Ovary (tissue), 7 donors: ENCODE measurements at regions not wholly inside any gene's neighbourhood (a gene's known extent, or its start where the extent isn't known, plus 50 kb on each side); places are given as distances from the start of the nearest gene placed in this dataset.

Experiments used
- DNase-seq, 5 donors: peaks; one replicate each; pipeline ENCODE4 v3.0.0-alpha.2; 2019 to 2020
- H3K27ac ChIP-seq, 2 donors: fragments of 200-600 bp; one replicate each; pipeline versions ENCODE4 v1.5.1 to v1.8.0; 2019 to 2022
- H3K27me3 ChIP-seq: fragments of 200-600 bp; one replicate; pipeline ENCODE4 v1.8.0; 2022
- H3K36me3 ChIP-seq: fragments of 200-600 bp; sonication (generic); one replicate; pipeline ENCODE4 v1.5.1; 2019
- H3K4me1 ChIP-seq: one replicate; pipeline ENCODE4 v1.8.1; 2013; ENCODE audit warnings: mild to moderate bottlenecking, moderate library complexity; ENCODE audit not compliant: insufficient read depth
- H3K4me3 ChIP-seq: fragments of 200-600 bp; sonication (generic); one replicate; pipeline ENCODE4 v1.5.1; 2017
- H3K9me3 ChIP-seq, 2 donors: fragments of 200-600 bp in 1 of 2; sonication (generic) in 1 of 2; one replicate each; pipeline versions ENCODE4 v1.5.1 to v1.8.1; 2013 to 2019; ENCODE audit warnings: mild to moderate bottlenecking in 1 of 2, moderate library complexity in 1 of 2
- EP300 ChIP-seq: sonication (generic); formaldehyde crosslinking; IDR thresholded peaks from one replicate; pipeline ENCODE4 v1.6.1; 2017; ENCODE audit warnings: antibody characterized with exemption
- POLR2A ChIP-seq: fragments of 450-650 bp; IDR thresholded peaks from one replicate; pipeline ENCODE4 v1.6.1; 2017; ENCODE audit warnings: antibody characterized with exemption, mild to moderate bottlenecking, moderate library complexity
- WGBS, 3 donors: extraction: QIAGEN DNeasy Blood & Tissue Kit in 1 of 3; methylation state at CpG; one replicate each; pipeline versions ENCODE4 v1.1.5 to v1.1.7; 2013 to 2017; 5-methylcytosine and 5-hydroxymethylcytosine counted together
- intact Hi-C, 4 donors: fragments of 100-400 bp; cut with DNase I; formaldehyde crosslinking; loops; one replicate each; pipeline versions ENCODE4 v1.11.0 to v1.15.1; 2022 to 2023
- TF ChIP-seq, protein P1 (sequence below), 3 donors: fragments of 450-650 bp in 2 of 3; fragments of 200-600 bp in 1 of 3; IDR thresholded peaks; one replicate each; pipeline versions ENCODE4 v1.5.1 to v1.8.0; 2016 to 2022; ENCODE audit warnings: antibody characterized with exemption in 3 of 3, mild to moderate bottlenecking in 1 of 3
- donor health status: DM: no; HTN: no; CAD: no; lungs with moderate emphysema.
- donor health status: DM: no; HTN: no; CAD: no.
- donor health status: Bipolar disorder and iron deficiency.
- donor health status: DM: no; HTN: no; CAD: no.
- donor health status: DM: yes; HTN: yes; CAD: no.

DNA sequence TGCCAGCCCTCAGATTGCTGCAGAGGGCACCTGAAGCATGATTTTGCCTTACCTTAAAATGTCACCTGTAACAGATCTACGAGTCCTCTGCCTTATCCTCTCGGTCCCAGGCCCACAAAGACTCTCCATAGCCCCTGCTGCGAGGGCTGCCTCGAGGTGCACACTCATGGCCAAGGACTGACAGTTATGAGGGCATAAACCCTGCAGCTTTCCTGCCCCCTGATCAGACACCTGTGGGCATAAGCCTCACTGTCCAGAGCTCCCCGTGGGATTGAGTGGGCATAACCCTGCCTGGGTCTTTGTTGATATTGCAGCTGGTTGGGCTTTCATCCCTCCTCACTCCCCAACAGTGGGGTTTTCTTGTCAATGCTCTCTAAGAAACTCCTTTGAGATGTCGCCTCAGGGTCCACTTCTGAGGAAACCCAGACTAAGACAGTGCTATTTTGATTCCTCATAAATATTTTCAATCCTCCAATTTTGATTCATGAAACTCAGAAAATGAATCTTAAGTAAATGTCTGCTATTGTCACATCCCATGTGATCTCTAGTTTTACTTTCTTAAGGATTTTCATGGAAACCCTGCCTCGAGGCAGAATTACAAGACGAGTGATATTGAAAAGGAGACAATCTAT lies 108.5 kb upstream of the NCK2 start:
- no peak overlapping the region for H3K4me3 ChIP-seq
- no peak for DNase-seq
- no peaks in the 10 kb centered on the region for H3K9me3 ChIP-seq
- TF ChIP-seq, protein P1, sequence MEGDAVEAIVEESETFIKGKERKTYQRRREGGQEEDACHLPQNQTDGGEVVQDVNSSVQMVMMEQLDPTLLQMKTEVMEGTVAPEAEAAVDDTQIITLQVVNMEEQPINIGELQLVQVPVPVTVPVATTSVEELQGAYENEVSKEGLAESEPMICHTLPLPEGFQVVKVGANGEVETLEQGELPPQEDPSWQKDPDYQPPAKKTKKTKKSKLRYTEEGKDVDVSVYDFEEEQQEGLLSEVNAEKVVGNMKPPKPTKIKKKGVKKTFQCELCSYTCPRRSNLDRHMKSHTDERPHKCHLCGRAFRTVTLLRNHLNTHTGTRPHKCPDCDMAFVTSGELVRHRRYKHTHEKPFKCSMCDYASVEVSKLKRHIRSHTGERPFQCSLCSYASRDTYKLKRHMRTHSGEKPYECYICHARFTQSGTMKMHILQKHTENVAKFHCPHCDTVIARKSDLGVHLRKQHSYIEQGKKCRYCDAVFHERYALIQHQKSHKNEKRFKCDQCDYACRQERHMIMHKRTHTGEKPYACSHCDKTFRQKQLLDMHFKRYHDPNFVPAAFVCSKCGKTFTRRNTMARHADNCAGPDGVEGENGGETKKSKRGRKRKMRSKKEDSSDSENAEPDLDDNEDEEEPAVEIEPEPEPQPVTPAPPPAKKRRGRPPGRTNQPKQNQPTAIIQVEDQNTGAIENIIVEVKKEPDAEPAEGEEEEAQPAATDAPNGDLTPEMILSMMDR (IDR thresholded peaks at IDR 0.05) = no peak
- TF ChIP-seq POLR2A (no peak), EP300 (no peak)
- WGBS, 3 donors = 80 to 88% (median 86%) methylated on average over 8 of the region's 8 CpGs
- H3K4me1 ChIP-seq = no peaks in the 10 kb centered on the region
- no peaks in the 10 kb centered on the region for H3K36me3 ChIP-seq
- no peak overlapping the region for H3K27ac ChIP-seq
- H3K27me3 ChIP-seq = no peaks in the 10 kb centered on the region
- intact Hi-C loops = no loop called here

DNA sequence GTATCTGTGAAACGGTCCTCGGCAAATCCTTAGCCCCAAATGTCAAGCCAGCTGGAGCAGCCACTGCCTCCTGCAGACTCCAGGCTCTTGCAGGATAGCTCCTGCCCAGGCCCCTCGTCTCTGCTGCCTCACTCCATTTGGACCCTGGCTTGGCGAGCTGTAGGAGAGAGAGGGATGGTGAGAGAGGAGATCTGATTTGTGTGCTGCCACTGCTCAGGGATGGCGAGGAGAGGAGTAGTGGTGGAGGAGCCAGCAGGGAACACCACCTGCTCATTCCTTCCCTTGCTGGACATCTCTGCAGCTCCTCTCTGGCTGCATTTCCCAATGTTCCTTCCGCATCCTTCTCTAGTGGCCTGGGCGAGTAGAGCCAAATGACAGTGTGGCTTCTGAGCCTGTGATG lies 109.1 kb upstream of the NCK2 start:
- no peak for TF ChIP-seq EP300
- no peak for TF ChIP-seq POLR2A
- TF ChIP-seq, protein P1 (IDR thresholded peaks at IDR 0.05) = no peak
- DNase-seq = no peak
- WGBS, 3 donors = 87 to 98% (median 92%) methylated on average over 7 of the region's 7 CpGs
- Histone ChIP-seq H3K4me1 (no peaks in the 10 kb centered on the region), H3K36me3 (no peaks in the 10 kb centered on the region), H3K27ac (no peak overlapping the region), H3K9me3 (no peaks in the 10 kb centered on the region), H3K27me3 (no peaks in the 10 kb centered on the region), H3K4me3 (no peak overlapping the region)
- intact Hi-C loops = no loop called here

DNA sequence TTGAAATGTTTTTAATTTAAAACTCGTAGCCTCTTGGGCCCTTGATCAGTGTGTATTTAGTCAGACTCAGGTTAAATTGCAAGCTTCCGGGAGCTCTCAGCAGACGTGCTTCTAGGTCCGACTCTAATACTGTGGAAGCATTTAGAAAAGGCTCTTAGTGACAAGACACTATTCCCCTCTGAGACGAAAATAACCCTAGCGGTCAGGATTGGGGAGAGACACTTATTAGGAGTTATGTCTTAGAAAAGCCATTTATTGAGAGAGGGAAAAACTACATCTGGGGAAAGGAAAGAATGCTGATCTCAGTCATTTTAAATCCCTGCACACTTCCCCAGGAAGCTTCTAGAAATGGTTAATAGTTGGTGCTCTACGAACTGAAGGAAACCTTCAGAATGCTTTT lies 110.5 kb upstream of the NCK2 start:
- no peaks in the 10 kb centered on the region for H3K4me1 ChIP-seq
- intact Hi-C loops = no loop called here
- no peaks in the 10 kb centered on the region for H3K36me3 ChIP-seq
- no peak overlapping the region for H3K27ac ChIP-seq
- no peak for DNase-seq
- H3K9me3 ChIP-seq = no peaks in the 10 kb centered on the region
- no peak overlapping the region for H3K4me3 ChIP-seq
- TF ChIP-seq, protein P1 (IDR thresholded peaks at IDR 0.05) = no peak
- no peak for TF ChIP-seq EP300
- no peak for TF ChIP-seq POLR2A
- WGBS, 3 donors = 35 to 58% (median 44%) methylated on average over 7 of the region's 7 CpGs
- H3K27me3 ChIP-seq = no peaks in the 10 kb centered on the region

GRCh38 chr2:105631922-105632321 lies 112.8 kb upstream of the NCK2 start:
- 97% methylated on average over 1 of the region's 1 CpG for WGBS, 3 donors
- H3K36me3 ChIP-seq = no peaks in the 10 kb centered on the region
- DNase-seq = no peak
- no peak overlapping the region for H3K4me3 ChIP-seq
- H3K27ac ChIP-seq = no peak overlapping the region
- TF ChIP-seq EP300 (no peak), POLR2A (no peak)
- TF ChIP-seq, protein P1 (IDR thresholded peaks at IDR 0.05) = no peak
- no peaks in the 10 kb centered on the region for H3K9me3 ChIP-seq
- H3K27me3 ChIP-seq = no peaks in the 10 kb centered on the region
- intact Hi-C loops = no loop called here
- H3K4me1 ChIP-seq = no peaks in the 10 kb centered on the region
